DOHH2 (cell line): ENCODE measurements at regions not wholly inside any gene's neighbourhood (a gene's known extent, or its start where the extent isn't known, plus 50 kb on each side); places are given as distances from the start of the nearest gene placed in this dataset.

Source experiments
- H3F3A ChIP-seq: fragments of 200-600 bp; sonication (generic), shearing (Covaris generic); 2 replicates; pipeline ENCODE4 v1.6.0; 2016; ENCODE audit warnings: antibody characterized with exemption, mild to moderate bottlenecking; ENCODE audit not compliant: control insufficient read depth, insufficient read depth
- H3K27ac ChIP-seq: fragments of 200-600 bp; sonication (generic); 2 replicates; pipeline ENCODE4 v1.5.1; 2014; ENCODE audit warnings: low read depth, mild to moderate bottlenecking, low read length, moderate library complexity
- H3K27me3 ChIP-seq: fragments of 200-600 bp; sonication (generic); 2 replicates; pipeline ENCODE4 v1.6.1; 2014; ENCODE audit warnings: mild to moderate bottlenecking, low read length, mixed read lengths; ENCODE audit not compliant: control insufficient read depth
- H3K36me3 ChIP-seq: fragments of 200-600 bp; sonication (generic); 2 replicates; pipeline ENCODE4 v1.6.1; 2014; ENCODE audit warnings: mild to moderate bottlenecking, low read length, moderate library complexity, mixed read lengths; ENCODE audit not compliant: control insufficient read depth
- H3K4me1 ChIP-seq: fragments of 200-600 bp; sonication (generic); 2 replicates; pipeline ENCODE4 v1.6.1; 2014; ENCODE audit warnings: mild to moderate bottlenecking, low read length, mixed read lengths; ENCODE audit not compliant: control insufficient read depth
- H3K4me2 ChIP-seq: fragments of 200-600 bp; sonication (generic); 2 replicates; pipeline ENCODE4 v1.6.0; 2014; ENCODE audit warnings: mild to moderate bottlenecking, low read length, moderate library complexity
- H3K4me3 ChIP-seq: fragments of 200-600 bp; sonication (generic); 2 replicates; pipeline ENCODE4 v1.5.1; 2014; ENCODE audit warnings: mild to moderate bottlenecking, low read length, mixed read lengths
- H3K79me2 ChIP-seq: fragments of 200-600 bp; sonication (generic); 2 replicates; pipeline ENCODE4 v1.6.1; 2014; ENCODE audit warnings: mild to moderate bottlenecking, low read length, mixed read lengths; ENCODE audit not compliant: control insufficient read depth
- H3K9me2 ChIP-seq: fragments of 200-600 bp; sonication (generic); replicated peaks from 2 replicates; pipeline ENCODE4 v1.6.1; 2014; ENCODE audit warnings: mild to moderate bottlenecking, low read length, mixed read lengths; ENCODE audit not compliant: control insufficient read depth
- H3K9me3 ChIP-seq: fragments of 200-600 bp; sonication (generic); 2 replicates; pipeline ENCODE4 v1.6.1; 2014; ENCODE audit warnings: antibody characterized with exemption, low read length, mixed read lengths; ENCODE audit not compliant: control insufficient read depth, insufficient read depth
- H4K20me1 ChIP-seq: fragments of 200-600 bp; sonication (generic); 2 replicates; pipeline ENCODE4 v1.6.0; 2014; ENCODE audit warnings: low read depth, mild to moderate bottlenecking, antibody characterized with exemption, low read length, moderate library complexity; ENCODE audit not compliant: control insufficient read depth, insufficient read depth
- EZH2phosphoT487 ChIP-seq: fragments of 200-600 bp; sonication (generic); IDR thresholded peaks from 2 replicates; pipeline ENCODE4 v1.6.1; 2017; ENCODE audit warnings: borderline replicate concordance, mild to moderate bottlenecking, antibody characterized with exemption, low read length, moderate library complexity, mixed read lengths
- TF ChIP-seq, protein P1 (sequence below): fragments of 200-600 bp; sonication (generic); IDR thresholded peaks from one replicate; pipeline ENCODE4 v1.5.1; 2014; ENCODE audit warnings: antibody characterized with exemption, mild to moderate bottlenecking, low read depth, low read length; ENCODE audit not compliant: poor library complexity, severe bottlenecking

DNA sequence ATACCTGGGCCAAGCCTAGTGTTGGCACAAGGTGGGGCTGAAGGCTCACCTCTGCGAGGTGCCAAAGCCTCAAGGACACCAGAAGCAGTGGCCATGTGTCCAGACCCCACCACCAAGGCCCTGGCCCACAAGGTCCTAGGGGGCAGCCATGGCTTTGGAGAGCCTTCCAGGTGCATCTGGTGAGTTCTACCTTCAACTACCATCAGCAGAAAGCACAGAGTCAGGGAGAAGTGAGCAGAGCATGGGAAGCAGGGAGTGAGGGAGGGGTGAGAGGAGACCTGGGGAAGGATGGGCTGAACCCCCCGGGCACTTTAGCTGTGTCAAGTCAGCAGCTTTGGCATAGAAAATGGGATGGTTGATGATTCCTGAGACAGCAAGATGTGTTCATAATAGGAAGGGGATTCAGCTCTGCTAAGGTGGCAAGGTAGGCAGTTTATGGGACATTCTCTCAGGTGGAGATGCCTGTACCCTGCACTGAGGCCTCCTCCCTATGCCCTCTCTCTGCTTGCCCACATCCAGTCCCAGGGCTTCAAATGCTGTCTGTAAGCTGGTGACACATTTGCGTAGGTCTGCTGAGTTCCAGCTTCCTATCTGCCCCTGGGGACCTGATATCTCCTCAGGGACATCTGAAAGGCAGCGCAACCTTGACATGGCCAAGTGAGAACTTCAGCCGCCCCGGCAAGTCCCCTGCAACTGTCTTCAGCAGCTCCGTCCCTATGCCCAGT lies 83.4 kb upstream of the RGPD5 start:
- Histone ChIP-seq H3K4me1 (no peaks in the 10 kb centered on the region), H4K20me1 (no peaks in the 10 kb centered on the region), H3K27ac (no peak overlapping the region), H3K9me3 (no peaks in the 10 kb centered on the region), H3K4me3 (no peak overlapping the region), H3K27me3 (no peaks in the 10 kb centered on the region), H3K4me2 (no peak overlapping the region), H3K36me3 (no peaks in the 10 kb centered on the region), H3K9me2 (no peaks in the 10 kb centered on the region), H3F3A (no peaks in the 10 kb centered on the region), H3K79me2 (no peaks in the 10 kb centered on the region)
- TF ChIP-seq EZH2phosphoT487 = no peak
- TF ChIP-seq, protein P1, sequence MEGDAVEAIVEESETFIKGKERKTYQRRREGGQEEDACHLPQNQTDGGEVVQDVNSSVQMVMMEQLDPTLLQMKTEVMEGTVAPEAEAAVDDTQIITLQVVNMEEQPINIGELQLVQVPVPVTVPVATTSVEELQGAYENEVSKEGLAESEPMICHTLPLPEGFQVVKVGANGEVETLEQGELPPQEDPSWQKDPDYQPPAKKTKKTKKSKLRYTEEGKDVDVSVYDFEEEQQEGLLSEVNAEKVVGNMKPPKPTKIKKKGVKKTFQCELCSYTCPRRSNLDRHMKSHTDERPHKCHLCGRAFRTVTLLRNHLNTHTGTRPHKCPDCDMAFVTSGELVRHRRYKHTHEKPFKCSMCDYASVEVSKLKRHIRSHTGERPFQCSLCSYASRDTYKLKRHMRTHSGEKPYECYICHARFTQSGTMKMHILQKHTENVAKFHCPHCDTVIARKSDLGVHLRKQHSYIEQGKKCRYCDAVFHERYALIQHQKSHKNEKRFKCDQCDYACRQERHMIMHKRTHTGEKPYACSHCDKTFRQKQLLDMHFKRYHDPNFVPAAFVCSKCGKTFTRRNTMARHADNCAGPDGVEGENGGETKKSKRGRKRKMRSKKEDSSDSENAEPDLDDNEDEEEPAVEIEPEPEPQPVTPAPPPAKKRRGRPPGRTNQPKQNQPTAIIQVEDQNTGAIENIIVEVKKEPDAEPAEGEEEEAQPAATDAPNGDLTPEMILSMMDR = no peak

DNA sequence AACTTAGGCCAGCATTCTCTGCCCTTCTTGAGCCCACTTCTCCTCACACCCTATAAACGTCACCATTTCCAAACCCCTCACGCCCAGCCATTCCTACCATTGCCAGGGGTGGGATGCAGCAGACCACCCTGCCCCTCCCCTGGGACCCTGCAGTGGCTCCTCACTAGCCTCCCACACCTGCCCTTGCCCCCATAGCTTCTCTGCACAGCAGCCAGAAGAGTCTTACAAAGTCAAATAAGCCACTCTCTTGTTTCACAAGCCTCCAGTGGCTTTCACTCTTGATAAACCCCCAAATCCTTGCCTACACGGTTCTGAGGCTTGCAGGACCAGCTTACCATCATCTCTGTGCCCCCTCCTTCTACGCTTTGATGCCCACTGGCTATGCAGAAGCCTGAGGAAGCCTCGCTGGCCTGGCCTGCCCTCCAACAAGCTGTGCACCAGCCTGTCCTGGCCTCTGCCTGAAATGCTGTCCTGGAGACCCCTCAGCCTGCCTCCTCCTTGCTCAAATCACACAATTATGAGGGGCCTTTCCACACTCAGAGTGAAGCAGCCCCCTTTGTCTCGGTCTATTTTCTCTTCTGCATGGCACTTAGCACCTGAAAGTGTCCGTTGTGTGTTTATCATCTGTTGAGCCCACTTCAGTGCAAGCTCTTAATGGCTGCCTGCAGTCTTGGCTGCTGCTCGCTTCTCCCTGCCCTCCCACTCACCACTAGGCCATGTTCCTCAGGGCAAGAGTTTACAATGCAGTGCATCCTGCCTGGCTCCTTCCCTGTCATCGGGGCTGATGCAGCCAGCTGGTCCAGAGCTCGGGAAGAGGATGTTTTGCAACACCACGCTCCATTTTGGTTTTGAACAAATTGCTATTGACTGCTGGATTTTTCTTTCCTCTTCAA lies 82.6 kb upstream of the RGPD5 start:
- Histone ChIP-seq H4K20me1 (no peaks in the 10 kb centered on the region), H3K27ac (no peak overlapping the region), H3K36me3 (no peaks in the 10 kb centered on the region), H3K27me3 (no peaks in the 10 kb centered on the region), H3K9me2 (no peaks in the 10 kb centered on the region), H3F3A (no peaks in the 10 kb centered on the region), H3K79me2 (no peaks in the 10 kb centered on the region), H3K4me3 (no peak overlapping the region), H3K4me2 (no peak overlapping the region), H3K9me3 (no peaks in the 10 kb centered on the region), H3K4me1 (no peaks in the 10 kb centered on the region)
- no peak for TF ChIP-seq EZH2phosphoT487
- TF ChIP-seq, protein P1 = no peak

DNA sequence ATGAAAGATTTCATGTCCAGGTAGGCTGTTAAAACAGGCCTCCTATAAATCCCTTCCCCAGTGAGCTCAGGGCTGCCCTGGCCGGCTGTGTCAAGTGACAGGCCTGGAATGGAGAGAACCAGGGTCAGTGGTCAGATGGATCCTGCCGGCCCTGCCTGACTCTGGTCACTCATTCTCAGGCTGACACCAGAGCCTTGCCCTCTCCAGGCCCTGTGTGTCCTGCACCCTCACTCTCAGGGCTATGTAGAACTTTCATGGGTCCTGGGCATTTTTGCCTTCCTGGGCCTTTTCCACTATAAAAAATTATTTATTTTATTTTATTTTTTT lies 82.0 kb upstream of the RGPD5 start:
- Histone ChIP-seq H3K4me3 (no peak overlapping the region), H3F3A (no peaks in the 10 kb centered on the region), H3K27ac (no peak overlapping the region), H3K36me3 (no peaks in the 10 kb centered on the region), H3K9me3 (no peaks in the 10 kb centered on the region), H3K79me2 (no peaks in the 10 kb centered on the region), H3K27me3 (no peaks in the 10 kb centered on the region), H3K9me2 (no peaks in the 10 kb centered on the region), H4K20me1 (no peaks in the 10 kb centered on the region), H3K4me2 (no peak overlapping the region), H3K4me1 (no peaks in the 10 kb centered on the region)
- TF ChIP-seq EZH2phosphoT487 = no peak
- TF ChIP-seq, protein P1 = no peak
